HG02759 (cell line): ENCODE measurements at regions not wholly inside any gene's neighbourhood (a gene's known extent, or its start where the extent isn't known, plus 50 kb on each side); places are given as distances from the start of the nearest gene placed in this dataset.
"Not testable (repeated sequence)": the region's sequence is repeated elsewhere in the genome, so short reads cannot be mapped to it uniquely, and the experiment has no call there.

Experiments used
- ATAC-seq: cut with Tn5 transposase; IDR thresholded peaks from one replicate; pipeline ENCODE4 v1.9.1; 2021; ENCODE audit warnings: mild to moderate bottlenecking, moderate library complexity; ENCODE audit not compliant: unreplicated experiment

DNA sequence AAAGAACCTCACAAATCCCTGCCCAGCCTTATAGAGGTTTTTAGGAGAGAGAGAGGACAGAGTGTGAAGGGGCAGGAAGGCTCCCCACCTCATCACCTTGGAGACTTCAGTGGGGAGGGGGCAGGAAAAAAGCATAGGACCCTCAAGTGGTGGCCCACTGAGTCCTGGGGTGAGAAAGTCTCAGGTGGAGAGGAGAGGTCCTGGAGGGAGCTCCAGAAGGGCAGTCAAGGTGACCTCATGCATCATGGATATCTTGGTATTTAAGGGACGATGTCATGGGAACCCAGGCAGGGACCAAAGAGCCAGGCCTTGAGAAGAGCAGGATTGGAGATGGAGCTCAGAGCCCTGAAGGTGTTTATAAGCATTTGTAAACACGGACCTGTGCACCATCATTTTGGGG is 204.5 kb downstream of the SLC4A3 start:
- no peak for ATAC-seq

DNA sequence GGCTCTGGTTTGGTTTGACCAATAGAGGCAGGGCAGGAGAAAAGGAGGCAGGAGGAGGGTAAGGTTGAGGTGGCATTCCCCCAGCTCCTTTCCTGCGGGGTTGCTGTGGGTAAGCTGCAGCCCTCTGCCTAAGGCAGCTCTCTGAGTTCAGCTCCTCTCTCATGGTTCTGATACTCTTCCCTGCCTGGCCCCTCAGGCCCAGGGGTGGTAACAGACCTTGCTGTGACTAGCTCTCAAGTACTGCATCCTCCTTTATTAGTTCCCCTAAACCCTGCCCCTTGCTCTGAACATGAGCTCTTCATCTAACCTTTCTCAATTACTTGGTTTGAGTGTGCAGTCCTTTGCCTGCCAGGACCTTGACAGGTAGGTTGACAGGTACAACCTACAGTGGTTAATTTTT is 205.5 kb downstream of the SLC4A3 start:
- no peak for ATAC-seq

DNA sequence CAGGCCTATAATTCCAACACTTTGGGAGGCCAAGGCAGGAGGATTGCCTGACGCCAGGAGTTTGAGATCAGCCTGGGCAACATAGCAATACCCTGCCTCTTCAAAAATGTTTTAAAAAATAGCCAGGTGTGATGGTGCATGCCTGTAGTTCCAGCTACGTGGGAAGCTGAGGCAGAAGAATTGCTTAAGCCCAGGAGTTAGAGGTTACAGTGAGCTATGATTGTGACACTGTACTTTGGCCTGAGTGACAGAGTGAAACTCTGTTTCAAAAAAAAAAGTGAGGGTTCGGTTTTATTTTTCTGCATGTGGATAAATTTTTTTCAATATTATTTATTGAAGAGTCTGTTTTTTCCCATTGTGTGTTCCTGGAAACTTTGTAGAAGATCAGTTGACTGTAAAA is 208.1 kb downstream of the SLC4A3 start:
- ATAC-seq, result no peak

DNA sequence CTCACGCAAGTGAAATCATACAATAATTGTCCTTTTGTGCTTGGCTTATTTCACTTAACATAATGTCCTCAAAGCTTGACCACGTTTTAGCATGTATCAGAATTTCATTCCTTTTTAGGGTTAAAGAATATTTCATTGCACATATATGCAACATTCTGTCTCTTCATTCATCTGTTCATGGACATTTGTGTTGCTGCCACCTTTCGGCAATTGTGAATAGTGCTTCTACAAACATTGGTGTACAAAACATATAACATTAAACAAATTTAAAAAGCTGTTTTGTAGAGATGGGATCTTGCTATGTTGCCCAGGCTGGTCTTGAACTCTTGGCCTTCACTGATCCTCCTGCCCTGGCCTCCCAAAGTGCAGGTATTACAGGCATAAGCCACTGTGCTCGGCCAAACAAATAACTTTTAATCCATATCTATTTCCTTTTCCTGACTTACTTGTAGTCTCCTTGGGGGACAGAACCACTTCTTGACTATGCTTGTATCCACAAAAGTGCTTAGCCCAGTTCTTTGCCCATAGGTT is 209.3 kb downstream of the SLC4A3 start:
- ATAC-seq, result no peak

DNA sequence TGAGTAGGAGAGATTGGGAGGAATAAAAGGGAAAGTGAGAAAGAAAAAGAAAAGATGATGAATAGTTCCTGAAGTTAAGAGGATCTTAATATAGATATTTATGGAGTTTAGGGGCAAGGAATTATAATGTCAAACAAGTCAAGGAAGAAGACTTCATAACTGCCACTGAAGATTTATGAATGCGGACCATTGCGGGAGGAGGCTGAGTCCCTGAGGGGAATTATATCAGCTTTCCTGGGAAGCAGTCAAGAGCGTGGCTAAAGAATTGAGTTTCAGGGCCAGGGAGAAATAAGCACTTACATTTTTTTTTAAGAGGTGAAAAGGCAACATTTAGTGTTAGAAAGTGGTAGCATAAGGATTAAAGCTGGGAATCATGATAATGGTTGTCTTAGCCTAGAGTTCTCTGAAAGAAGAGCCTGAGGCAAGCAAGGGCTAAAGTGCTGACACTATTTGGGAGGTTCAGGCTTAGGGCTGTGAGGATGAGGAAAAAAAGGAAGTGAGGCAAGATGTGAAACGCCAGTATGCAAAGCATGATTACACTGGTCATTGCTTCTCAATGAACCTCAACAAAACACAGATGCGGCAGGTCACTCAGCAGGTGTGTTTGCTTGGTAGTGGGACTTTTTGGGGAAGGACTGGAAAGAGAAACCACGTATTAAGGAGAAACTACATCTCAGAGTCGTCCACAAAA is 217.1 kb downstream of the SLC4A3 start:
- ATAC-seq, result peak; percentile 93

DNA sequence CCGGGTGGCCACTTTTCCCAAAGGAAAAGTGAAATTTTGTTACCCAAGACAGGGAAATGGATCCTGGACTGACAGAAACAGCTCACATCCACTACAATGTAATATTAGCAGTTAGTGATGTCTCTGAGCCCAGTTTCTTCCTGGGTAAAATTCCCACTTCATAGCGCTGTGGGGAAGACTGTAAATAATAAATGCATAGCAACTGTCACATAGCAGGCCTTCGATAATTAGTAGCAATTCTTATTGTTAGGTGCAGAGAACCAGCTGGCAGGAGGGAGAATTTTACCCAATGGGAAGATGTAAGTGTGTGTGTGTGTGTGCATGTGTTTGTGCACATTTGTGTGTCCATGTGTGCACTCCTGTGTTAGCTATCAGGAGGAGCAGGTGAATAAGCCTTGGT is 221.5 kb downstream of the SLC4A3 start:
- ATAC-seq, result no peak

DNA sequence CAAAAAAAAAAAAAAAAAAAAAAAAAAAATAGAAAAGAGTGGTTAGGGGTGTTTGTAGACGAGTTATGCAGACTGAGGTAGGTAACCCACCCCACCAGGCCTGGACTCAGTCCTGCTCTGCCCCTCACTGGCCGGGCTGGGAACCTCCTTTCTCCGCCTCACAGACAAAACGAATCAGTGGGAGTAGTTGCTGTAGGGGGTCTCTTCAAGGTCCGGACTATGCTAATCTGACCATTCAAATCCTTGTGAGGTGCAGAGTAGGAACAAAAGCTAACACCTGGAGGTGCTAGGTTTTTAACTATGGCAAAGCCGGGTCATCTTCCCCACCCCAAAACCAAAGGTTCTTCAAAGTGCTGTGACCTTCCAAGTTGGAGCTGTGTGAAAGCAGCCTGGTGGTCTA is 223.7 kb downstream of the SLC4A3 start:
- no peak for ATAC-seq

DNA sequence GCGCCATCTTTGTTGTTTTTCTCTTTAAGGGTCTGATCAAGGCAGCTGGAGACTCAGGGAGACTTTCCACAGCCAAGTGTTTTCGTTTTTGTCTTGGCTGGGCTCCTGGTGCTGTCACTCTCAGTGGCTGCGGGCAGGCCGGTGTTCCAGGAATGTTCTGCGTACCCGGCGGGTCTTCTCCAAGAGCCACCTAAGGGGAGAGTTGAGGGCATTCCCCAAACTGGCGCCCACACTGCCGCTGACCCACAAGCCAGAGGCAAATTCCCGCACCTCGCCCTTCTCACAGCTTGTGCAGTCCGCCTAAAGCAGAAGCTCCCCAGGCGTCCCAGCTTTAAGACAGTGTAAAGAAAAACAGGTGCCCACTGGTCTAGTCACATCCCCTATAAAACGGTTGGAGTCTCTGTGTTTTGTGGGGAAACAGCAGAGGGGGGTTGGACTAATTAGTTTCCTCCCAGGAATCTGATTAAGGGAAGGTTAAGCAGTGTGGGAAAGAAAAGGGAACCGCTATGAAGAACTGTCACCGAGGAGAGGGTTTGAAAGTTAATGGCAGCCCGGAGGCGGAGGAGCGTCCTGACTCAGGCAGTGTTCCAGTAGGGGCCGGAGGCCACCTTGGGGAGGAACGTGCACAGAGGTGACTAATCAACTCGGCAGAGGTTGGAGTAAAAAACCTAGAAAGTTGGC is 224.5 kb downstream of the SLC4A3 start:
- ATAC-seq, result no peak

DNA sequence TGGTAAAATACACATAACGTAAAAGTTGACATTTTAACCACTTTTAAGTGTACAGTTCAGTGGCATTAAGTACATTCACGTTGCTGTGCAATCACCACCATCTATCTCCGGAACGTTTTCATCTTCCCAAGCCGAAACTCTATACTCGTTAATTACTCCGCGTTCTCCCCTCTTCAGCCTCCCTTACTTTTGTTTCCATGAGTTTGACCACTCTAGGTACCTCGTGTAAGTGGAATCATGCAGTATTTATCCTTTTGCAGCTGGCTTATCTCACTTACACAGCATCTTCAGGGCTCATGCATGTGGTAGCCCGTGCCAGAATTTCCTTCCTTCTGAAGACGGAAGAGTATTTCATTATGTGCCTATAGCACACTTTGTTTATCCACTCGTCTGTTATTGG is 225.2 kb downstream of the SLC4A3 start:
- ATAC-seq, result no peak

DNA sequence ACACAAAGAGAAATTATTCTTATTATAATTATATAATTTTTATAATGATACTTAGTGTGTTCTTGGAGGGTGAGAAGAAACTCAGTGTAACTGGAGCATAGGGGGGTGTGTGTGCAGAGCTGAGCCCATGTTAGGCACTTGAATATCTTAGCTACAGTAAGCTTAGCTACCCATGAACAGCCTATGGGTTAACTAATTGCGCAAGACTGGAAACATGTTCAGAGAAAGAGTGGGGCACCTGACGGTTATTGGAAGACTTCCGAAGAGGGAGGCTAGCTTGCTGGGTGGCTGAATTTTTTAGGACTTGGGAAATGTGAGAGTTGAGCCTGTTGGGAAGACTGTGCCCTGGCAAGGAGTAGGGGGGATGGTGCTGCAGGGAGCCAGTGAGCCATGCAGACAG is 229.2 kb downstream of the SLC4A3 start:
- no peak for ATAC-seq

DNA sequence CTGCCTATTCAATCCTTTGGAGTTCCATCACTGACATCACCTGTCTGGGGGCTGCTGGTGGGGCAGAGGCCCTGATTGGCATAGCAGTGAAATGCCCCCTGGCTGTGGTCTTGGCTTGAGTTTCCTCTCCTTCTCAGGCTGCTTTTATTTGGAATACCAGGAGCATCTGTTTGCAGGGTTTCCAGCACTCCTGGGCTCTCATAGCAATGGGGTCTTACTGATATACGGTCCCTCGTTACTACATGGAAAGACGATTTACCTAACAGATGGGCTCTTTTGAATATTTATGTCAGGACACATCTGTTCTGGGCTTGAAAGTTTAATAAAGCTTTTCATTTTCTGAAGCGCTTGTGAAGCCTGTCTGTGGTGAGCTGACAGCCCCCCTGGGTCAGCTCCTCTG is 230.3 kb downstream of the SLC4A3 start:
- ATAC-seq, result no peak

DNA sequence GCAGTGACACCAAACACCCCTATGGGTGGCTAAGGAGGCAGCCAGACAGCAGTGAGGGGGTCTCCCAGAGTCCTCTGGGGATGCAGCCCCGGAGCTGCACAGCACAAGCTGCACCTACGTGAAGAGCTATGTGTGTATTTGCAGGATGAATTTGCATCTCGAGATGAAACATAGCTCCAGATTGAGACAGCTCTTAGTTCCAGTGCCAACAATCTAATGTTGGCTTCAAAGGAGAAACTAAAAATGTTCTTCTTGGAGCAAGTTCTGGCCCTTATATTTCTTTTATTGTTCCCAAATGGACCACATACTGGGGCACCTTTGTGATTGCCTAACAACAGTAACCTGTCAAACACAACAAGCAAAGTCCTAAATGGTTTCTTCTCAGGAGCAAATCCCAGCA is 233.9 kb downstream of the SLC4A3 start:
- no peak for ATAC-seq

DNA sequence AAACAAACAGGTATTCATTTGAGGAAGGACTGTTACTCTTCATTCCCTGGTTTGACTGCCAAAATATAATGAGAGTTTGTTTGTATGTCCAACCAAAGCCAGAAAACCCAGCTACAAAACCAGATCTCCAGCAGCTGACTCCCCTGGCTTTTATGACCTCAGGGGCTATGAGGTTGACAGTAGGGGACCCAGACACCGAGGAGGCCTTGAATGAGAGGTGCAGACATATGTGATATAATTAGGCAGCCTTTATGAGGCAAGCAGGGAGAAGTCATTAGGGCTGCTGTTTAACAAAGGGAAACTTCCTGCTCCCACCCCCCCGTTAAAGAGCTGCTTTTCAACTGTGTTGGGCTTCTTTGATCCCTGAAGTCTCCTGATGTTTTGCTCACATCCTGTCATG is 236.7 kb downstream of the SLC4A3 start:
- no peak for ATAC-seq

DNA sequence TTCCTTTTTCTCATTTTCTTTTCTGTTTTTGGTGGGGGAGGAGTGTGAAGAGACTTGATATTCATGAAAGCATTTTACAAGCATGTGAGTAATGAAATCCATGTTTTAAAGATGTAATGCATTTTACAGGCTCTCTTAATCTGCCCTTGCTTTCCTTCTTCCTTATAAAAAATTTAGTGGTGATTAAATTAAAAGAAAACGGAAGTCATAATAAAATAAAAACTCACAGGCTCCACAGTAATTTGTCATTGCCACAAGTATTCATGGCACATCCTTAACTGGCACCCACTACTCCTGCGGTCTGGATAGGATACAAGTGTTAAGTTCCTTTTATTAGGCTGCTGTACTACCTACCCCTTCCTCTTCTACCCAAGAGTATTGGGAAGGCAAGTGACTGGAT is 241.2 kb downstream of the SLC4A3 start:
- ATAC-seq, result no peak

DNA sequence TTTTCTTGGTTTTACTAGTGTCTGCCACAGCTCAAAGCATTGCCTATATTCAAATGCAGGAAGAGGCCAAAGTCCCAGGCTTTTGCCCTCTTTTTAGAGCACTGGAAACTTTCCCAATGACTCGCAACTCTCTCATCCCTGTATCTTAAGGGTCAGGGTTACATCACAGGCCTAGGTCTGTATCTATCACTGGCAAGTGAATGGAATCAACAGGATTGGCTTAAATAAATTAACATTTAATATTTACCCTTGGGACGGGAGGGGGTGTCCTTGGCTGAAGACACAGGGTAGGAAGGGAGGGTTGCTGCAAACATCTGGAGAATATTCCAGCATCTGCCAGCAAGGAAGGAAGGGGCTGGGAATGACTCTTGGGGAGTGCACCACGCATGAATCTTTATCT is 242.6 kb downstream of the SLC4A3 start:
- no peak for ATAC-seq

DNA sequence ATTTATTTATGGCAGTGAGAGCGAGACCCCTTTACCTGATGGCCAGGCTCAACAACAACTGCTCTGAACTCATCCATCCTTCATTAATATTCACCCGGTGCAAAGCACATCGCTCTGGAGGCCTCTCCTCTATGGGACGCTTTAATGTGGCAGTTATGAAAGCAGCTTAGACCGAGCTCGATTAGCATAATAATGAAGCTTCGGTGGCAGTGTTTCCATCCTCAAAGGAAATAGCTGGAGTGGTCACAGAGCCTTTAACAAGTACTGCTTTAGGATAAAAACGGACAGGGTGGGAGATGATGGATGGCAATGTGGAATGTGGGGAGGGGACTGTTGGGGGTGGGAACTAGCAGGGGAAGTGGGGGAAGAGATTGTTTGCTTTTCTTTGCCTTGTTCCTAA is 243.9 kb downstream of the SLC4A3 start:
- ATAC-seq, result no peak

DNA sequence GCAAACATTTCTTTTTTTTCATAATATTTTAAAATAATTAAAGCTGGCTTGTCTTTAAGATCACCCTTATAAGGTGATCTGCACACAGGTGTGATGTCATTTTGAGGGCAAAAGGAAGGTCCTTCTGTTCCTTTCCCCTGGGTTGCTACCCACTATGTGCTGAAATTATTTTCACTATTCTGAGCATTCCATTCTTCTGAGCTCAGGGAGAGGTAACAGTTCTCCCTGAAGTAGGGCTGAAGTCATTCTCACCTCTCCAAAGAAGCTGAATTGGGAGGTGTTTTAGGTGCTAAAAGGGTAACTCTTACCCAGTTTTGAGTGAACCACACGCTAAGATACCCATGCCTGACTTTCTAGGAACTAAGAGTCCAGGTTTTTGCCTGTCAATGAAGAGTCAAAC is 247.6 kb downstream of the SLC4A3 start:
- no peak for ATAC-seq

DNA sequence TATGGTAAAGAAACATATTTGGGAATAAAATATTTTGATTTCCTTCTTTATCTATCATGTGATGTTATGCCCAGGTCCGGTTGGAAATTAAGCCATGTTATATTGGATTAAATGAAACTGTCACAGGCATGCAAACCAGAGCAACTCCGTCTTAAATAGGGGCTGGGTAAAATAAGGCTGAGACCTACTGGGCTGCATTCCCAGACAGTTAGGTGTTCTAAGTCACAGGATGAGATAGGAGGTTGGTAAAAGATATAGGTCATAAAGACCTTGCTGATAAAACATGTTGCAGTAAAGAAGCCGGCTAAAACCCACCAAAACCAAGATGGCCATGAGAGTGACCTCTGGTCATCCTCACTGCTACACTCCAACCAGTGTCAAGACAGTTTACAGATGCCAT is 248.6 kb downstream of the SLC4A3 start:
- ATAC-seq, result not testable (repeated sequence)

DNA sequence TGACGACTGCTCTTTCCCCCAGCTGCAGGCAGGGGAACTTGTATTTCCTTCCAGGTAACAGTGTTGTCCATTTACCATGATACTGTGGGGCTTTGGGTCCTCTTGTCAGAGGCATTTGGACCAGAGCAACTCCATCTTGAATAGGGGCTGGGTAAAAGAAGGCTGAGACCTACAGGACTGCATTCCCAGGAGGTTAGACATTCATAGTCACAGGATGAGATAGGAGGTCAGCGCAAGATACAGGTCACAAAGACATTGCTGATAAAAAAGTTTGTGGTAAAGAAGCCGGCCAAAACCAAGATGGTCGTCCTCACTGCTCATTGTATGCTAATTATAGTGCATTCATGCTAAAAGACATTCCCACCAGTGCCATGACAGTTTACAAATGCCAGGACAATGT is 249.5 kb downstream of the SLC4A3 start:
- no peak for ATAC-seq

DNA sequence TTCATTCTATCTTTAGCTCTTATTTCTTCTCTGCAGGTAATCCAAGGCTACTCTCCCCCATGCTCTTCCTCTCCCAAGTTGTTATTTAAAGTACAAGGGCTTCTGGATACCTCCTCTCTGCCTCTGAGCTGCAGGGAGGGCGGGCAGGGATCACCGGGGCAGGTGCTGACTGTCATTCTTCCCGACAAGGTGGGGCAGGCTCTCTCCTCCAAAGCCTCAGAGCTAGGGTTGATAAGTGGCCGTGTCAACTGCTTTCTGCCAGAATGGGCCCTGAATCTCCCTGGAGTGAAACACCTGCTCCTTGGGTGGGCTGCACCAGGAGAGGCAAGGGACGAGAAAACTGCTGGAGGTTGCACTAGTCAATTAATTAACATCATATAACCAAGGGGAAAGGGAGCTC is 250.3 kb downstream of the SLC4A3 start:
- ATAC-seq, result no peak

DNA sequence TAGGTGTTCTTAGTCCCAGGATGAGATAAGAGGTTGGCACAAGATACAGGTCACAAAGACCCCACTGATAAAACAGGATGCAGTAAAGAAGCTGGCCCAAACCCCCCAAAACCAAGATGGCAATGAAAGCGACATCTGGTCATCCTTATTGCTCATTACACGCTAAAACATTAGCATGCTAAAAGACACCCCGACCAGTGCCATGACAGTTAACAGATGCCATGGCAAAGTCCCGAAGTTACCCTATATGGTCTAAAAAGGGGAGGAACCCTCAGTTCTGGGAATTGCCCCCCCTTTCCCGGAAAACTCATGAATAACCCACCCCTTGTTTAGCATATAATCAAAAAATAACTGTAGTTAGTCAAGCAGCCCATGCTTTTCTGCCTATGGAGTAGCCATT is 251.1 kb downstream of the SLC4A3 start:
- ATAC-seq, result no peak

DNA sequence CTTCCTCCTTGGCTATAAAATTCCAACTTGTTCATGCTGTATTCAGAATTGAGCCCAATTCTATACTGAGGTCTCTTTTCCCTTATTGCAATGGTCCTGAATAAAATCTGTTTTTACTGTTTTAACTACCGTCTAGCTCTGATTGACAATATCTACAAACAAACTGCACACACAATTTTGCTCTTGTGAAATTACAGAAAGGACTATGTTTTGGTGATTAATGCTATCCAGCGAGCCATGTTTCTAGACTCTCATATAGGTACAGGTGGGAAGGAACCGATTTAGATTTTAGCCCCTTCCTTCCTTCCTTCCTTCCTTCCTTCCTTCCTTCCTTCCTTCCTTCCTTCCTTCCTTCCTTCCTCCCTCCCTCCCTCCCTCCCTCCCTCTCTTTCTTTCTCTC is 254.4 kb downstream of the SLC4A3 start:
- no peak for ATAC-seq

DNA sequence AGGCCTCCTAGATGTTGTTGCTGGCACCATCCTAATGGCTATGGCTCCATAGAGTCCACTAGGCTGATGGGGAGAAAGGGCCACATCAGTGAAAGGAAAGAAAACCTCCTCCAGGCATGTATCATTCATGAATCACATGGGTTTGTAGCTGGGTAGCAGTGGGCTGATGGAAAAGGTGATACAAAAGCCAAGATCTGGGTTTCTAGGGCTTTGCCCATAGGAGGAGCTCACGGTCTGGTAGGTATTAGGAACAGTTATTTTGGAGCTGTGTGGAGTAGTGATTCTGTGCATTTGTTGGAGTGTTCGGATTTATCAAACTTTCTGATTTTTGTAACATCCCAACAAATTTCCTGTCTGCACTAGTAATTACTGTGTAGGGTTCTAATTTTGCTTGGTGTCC is 259.2 kb downstream of the SLC4A3 start:
- no peak for ATAC-seq
